Right lung (tissue), 2 donors: ENCODE measurements at regions not wholly inside any gene's neighbourhood (a gene's known extent, or its start where the extent isn't known, plus 50 kb on each side); places are given as distances from the start of the nearest gene placed in this dataset.
"Not testable (repeated sequence)": the region's sequence is repeated elsewhere in the genome, so short reads cannot be mapped to it uniquely, and the experiment has no call there.

Experiments
- DNase-seq, 2 donors: peaks; one replicate each; pipeline ENCODE4 v3.0.0-alpha.2; 2013

GRCh38 chr16:27639561-27640276, 89.8 kb downstream of the KATNIP start:
- DNase-seq = no peak

GRCh38 chr16:27640277-27640600, 90.3 kb downstream of the KATNIP start:
- no peak for DNase-seq

GRCh38 chr16:27641260-27641659, 91.3 kb downstream of the KATNIP start:
- no peak for DNase-seq

GRCh38 chr16:27641734-27642415, 91.9 kb downstream of the KATNIP start:
- DNase-seq = not testable (repeated sequence)

DNA sequence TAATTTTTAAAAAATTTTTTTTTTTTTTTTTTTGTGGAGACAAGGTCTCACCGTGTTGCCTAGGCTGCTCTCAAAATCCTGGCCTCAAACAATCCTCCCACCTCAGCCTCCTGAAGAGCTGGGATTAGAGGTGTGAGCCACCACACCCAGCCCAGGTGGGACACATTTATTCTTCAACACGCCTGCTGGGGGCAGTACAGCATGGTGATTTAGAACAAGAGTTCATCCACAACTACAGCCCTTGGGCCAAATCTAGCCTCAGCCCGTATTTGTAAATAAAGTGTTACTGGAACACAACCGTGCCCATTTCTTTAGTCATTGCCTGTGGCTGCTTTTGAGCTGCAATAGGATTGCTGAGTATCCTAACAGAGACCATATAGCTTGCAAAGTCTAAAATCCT, 92.8 kb downstream of the KATNIP start:
- DNase-seq = no peak

DNA sequence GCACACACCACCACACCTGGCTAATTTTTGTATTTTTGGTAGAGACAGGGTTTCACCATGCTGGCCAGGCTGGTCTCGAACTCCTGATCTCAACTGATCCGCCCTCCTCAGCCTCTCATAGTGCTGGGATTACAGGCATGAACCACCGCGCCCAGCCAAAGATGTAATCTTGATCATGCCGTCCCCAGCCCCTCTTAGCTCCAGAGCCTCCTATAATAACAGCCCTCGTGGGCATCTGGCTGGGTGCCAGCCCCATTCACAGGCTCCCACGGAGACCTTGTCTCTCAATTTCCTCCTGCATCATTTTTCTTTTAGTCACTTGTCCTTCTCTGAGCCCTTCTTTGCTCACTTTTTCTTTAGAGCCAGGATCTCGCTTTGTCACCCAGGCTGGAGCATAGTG, 94.2 kb downstream of the KATNIP start:
- no peak for DNase-seq

- DNase-seq = no peak
Measured at GRCh38 chr16:27645396-27645795, 95.5 kb downstream of the KATNIP start.

- no peak for DNase-seq
Measured at GRCh38 chr16:27646806-27647205, 96.9 kb downstream of the KATNIP start.

- DNase-seq = no peak
Measured at GRCh38 chr16:27649021-27649420, 99.1 kb downstream of the KATNIP start.

- DNase-seq = peak in 1 of 2 donors; percentile 37
Measured at GRCh38 chr16:27650073-27650701, 100.2 kb downstream of the KATNIP start.

- no peak for DNase-seq
Measured at GRCh38 chr16:27651301-27651700, 101.4 kb downstream of the KATNIP start.

GRCh38 chr16:27657811-27658210, 107.9 kb downstream of the KATNIP start:
- no peak for DNase-seq

GRCh38 chr16:27660507-27660906, 110.6 kb downstream of the KATNIP start:
- DNase-seq = no peak

DNA sequence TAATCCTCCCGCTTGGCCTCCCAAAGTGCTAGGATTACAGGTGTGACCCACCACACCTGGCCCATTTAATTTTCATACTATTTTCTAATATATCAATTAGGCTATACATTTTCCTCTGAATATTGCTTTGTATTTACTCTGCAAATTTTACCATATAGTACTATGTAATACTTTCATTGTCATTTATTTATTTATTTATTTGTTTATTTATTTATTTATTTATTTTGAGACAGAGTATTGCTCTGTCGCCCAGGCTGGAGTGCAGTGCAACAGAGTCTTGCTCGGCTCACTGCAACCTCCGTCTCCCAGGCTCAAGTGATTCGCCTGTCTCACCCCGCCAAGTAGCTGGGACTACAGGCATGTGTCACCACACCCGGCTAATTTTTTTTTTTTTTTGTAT, 113.3 kb downstream of the KATNIP start:
- not testable (repeated sequence) for DNase-seq

GRCh38 chr16:27665881-27666280, 115.9 kb downstream of the KATNIP start:
- no peak for DNase-seq

DNA sequence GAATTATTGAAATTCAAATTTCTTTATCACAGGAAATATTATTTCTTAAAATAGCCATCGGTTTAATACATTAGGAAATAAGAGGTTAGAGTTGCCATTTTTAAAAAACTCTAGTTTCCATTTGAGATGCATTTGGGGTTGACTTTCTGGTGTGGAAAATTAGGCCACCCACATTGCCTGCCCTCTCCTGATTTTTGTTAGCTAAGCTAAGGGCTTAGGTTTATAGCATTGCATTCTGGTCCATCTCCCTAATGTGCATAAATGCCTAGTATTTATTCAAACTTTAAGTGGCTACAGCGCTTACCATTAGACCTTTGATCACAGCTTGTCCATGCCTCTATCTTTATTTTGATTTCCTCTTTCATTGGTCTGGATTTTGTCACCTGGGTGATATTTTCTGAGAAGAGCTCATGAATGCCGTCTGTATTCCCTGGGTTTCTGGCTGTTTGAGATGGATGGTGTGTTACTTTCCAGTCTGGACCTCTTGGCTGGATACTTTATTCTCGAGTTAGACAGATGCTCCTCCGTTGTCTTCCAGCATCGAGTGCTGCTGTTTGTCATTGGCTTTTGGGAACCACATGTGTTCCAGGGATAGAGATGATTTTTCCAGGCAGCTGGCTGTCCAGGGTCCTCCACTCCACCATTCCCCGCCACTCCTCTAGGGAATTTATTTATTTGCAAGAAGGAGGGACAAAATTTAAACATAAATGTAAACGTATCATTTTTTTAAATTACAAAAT, 120.3 kb downstream of the KATNIP start:
- no peak for DNase-seq

DNA sequence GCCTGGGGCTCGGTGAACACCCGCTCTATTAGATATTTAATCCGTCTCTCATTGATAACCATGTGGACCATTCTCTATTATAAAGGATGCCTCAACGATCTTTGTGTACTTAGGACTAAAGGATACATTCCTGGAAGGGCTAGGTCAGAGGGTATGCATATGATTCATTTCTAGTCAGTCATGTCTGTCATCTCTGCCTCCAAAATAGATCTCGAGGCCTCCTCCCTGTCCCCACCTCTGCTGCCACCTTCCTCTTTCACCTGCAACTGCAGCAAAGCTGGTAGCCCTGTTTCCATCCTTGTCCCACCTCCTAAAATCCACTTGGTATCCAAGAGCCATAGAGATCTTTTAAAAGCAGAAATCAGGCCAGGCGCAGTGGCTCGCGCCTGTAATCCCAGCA, 121.5 kb downstream of the KATNIP start:
- DNase-seq = no peak

DNA sequence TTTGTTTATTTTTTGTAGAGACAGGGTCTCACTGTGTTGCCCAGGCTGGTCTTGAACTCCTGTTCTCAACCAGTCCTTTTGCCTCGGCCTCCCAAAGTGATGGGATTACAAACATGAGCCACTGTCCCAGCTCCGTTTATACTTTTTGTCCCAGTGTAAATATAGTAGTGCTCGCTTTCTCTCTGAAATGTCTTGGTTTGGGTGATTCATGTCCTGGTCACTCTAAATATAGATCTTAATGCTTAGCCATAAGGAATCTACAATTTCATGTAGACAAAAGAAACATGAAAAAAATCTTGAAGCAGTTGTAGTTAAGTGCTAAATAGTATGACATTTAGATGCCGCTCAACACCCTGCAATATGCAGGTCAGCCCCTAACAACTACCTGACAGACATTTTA, 126.9 kb downstream of the KATNIP start:
- DNase-seq = no peak

GRCh38 chr16:27677263-27677662, 127.3 kb downstream of the KATNIP start:
- no peak for DNase-seq

DNA sequence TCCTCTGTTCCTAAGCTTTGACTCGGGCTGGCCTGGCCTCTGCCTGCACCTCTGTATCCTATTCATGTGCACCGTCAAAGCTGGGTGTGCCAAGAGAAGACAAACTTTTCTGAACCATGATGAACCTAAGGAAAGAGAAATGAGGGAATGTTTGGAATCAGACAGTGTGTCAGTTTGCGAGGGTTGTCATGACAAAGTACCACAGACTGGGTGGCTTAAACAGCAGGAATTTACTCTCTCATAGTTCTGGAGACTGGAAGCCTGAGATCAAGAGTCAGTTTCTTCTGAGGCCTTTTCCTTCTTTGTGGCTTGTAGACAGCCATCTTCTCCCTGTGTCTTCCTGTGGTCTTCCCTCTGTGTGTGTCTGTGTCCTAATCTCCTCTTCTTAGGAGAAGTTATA, 129.0 kb downstream of the KATNIP start:
- no peak for DNase-seq

- no peak for DNase-seq
Measured at GRCh38 chr16:27679899-27680298, 130.0 kb downstream of the KATNIP start.

DNA sequence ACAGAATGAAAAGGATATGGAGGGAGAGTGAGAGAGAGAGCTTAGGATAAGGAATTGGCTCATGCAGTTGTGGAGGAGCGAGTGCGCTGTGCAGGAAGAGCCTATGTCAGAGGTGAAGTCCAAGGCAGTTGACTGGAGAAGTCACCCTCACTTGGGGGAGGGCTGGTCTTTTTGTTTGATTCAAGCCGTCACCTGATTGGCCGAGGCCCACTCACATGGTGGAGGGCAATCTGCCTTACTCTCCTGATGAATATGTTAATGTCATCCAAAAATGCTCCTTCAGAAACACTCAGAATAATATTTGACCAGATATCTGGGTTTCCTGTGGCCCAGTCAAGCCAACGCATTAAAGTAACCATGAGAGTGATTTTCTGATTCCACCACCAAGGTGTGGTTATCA, 131.7 kb downstream of the KATNIP start:
- no peak for DNase-seq

- no peak for DNase-seq
Measured at GRCh38 chr16:27684047-27684446, 134.1 kb downstream of the KATNIP start.
